Neural crest cell (in vitro differentiated cells): ENCODE measurements at regions not wholly inside any gene's neighbourhood (a gene's known extent, or its start where the extent isn't known, plus 50 kb on each side); places are given as distances from the start of the nearest gene placed in this dataset.

Source experiments
- DNase-seq: peaks from one replicate; pipeline ENCODE4 v3.0.0; 2021; ENCODE audit warnings: low read depth, mixed read lengths, low spot score
- H3K27ac Mint-ChIP-seq: one replicate; pipeline ENCODE4 v1.8.0; 2021; ENCODE audit warnings: mild to moderate bottlenecking, mixed read lengths; ENCODE audit not compliant: unreplicated experiment
- H3K27me3 Mint-ChIP-seq: 2 replicates; pipeline ENCODE4 v1.8.0; 2021; ENCODE audit warnings: low read depth, mild to moderate bottlenecking, mixed read lengths
- H3K36me3 Mint-ChIP-seq: 2 replicates; pipeline ENCODE4 v1.8.0; 2021; ENCODE audit warnings: low read depth, mild to moderate bottlenecking, mixed read lengths
- H3K4me1 Mint-ChIP-seq: 2 replicates; pipeline ENCODE4 v1.8.0; 2021; ENCODE audit warnings: mixed read lengths
- H3K4me3 Mint-ChIP-seq: one replicate; pipeline ENCODE4 v1.8.0; 2021; ENCODE audit warnings: mild to moderate bottlenecking, mixed read lengths
- H3K9me3 Mint-ChIP-seq: 2 replicates; pipeline ENCODE4 v1.8.0; 2021; ENCODE audit warnings: mixed read lengths
- TF ChIP-seq, protein P1 (sequence below): fragments of 200-600 bp; sonication (generic); conservative IDR thresholded peaks from 2 replicates; pipeline ENCODE4 v1.5.0; 2021; ENCODE audit warnings: antibody characterized with exemption, mild to moderate bottlenecking

DNA sequence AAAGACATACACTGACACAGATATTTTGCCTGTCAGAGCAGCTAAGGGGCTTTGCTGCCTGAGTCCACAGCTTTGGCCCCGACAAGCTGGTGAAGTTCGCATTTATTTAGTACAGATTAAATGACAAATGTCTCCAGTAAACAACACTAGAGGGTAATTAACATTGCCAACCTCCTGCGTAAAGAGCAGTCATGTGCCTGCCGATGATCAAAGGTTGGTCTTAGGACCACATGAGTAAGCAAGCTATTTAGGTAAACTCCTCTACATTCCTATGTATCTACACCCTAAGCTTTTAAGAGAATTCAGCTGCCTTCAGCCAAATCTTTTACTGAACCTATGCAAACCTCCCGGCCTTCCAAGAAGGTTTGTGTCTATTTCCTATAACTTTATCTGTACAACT, 73.0 kb upstream of the PJA2 start:
- no peak overlapping the region for H3K4me3 Mint-ChIP-seq
- DNase-seq: no peak
- TF ChIP-seq, protein P1, sequence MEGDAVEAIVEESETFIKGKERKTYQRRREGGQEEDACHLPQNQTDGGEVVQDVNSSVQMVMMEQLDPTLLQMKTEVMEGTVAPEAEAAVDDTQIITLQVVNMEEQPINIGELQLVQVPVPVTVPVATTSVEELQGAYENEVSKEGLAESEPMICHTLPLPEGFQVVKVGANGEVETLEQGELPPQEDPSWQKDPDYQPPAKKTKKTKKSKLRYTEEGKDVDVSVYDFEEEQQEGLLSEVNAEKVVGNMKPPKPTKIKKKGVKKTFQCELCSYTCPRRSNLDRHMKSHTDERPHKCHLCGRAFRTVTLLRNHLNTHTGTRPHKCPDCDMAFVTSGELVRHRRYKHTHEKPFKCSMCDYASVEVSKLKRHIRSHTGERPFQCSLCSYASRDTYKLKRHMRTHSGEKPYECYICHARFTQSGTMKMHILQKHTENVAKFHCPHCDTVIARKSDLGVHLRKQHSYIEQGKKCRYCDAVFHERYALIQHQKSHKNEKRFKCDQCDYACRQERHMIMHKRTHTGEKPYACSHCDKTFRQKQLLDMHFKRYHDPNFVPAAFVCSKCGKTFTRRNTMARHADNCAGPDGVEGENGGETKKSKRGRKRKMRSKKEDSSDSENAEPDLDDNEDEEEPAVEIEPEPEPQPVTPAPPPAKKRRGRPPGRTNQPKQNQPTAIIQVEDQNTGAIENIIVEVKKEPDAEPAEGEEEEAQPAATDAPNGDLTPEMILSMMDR: no peak
- no peak overlapping the region for H3K27ac Mint-ChIP-seq
- no peaks in the 10 kb centered on the region for H3K27me3 Mint-ChIP-seq
- peaks cover 2% of the 10 kb centered on the region for H3K9me3 Mint-ChIP-seq
- H3K4me1 Mint-ChIP-seq: no peaks in the 10 kb centered on the region
- no peaks in the 10 kb centered on the region for H3K36me3 Mint-ChIP-seq

- no peaks in the 10 kb centered on the region for H3K27me3 Mint-ChIP-seq
Measured at GRCh38 chr5:109479260-109479860, 69.6 kb upstream of the PJA2 start.

GRCh38 chr5:109478830-109479229, 69.1 kb upstream of the PJA2 start:
- H3K4me3 Mint-ChIP-seq: no peak overlapping the region
- TF ChIP-seq, protein P1: no peak
- no peak for DNase-seq
- H3K36me3 Mint-ChIP-seq: no peaks in the 10 kb centered on the region
- H3K27ac Mint-ChIP-seq: no peak overlapping the region
- H3K27me3 Mint-ChIP-seq: no peaks in the 10 kb centered on the region
- H3K9me3 Mint-ChIP-seq: no peaks in the 10 kb centered on the region
- H3K4me1 Mint-ChIP-seq: no peaks in the 10 kb centered on the region

More at GRCh38 chr5:109479260-109479860, 69.6 kb upstream of the PJA2 start:
- TF ChIP-seq, protein P1: peak; percentile 70
- Mint-ChIP-seq H3K9me3 (no peaks in the 10 kb centered on the region), H3K36me3 (no peaks in the 10 kb centered on the region), H3K27ac (no peak overlapping the region), H3K4me1 (no peaks in the 10 kb centered on the region), H3K4me3 (no peak overlapping the region)
- DNase-seq: no peak

DNA sequence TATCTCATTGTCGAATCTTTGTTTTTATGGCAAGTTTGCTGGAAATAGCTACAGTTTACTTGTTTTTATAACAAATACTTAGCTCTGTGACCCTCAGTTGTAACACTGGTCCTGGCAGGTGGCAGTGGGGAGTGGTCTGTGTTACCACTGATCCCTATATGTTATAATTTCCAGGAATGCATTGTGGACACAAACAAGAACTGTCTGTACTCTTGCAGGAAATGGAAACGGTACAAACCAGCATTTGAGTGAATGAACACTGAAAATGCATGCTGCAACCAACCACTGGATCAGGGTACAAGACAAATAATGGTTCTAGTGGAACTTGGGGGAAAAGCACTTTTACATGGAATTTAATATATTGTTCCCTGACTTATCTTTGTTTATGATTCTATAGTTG, 66.5 kb upstream of the PJA2 start:
- no peaks in the 10 kb centered on the region for H3K4me1 Mint-ChIP-seq
- TF ChIP-seq, protein P1: no peak
- DNase-seq: no peak
- no peaks in the 10 kb centered on the region for H3K36me3 Mint-ChIP-seq
- no peak overlapping the region for H3K4me3 Mint-ChIP-seq
- no peaks in the 10 kb centered on the region for H3K9me3 Mint-ChIP-seq
- H3K27ac Mint-ChIP-seq: no peak overlapping the region
- no peaks in the 10 kb centered on the region for H3K27me3 Mint-ChIP-seq

DNA sequence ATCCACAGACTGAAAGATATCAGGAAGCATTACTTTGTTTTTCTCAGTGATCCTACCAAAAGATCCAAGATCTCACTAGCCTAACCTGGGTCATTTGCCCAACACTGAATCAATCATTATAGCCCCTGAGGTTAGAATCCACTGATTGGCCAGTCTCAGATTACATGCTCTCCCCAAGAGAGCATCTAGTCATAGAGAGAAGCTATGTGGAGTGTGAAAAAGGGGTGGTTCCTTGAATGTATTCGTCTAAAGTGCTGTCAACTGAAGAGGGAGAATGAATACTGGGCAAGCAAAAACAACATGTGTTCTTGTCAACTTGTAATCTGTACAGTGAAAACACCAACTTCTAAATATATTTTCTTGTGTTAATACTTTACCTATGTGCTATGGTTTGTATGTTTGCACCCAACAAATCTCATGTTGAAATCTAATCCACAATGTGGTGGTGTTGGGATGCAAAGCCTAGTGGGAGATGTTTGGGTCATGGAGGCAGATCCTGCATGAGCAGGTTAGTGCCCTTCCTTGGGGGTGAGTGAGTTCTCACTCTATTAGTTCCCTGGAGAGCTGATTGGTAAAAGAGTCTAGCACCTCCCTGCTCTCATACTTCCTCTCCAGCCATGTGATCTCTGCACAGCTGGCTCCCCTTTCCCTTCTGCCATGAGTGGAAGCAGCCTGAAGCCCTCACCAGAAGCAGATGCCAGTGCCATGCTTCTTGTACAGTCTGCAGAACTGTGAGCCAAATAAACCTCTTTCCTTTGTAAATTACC, 60.3 kb upstream of the PJA2 start:
- H3K27ac Mint-ChIP-seq: no peak overlapping the region
- H3K4me1 Mint-ChIP-seq: no peaks in the 10 kb centered on the region
- H3K27me3 Mint-ChIP-seq: no peaks in the 10 kb centered on the region
- H3K9me3 Mint-ChIP-seq: no peaks in the 10 kb centered on the region
- TF ChIP-seq, protein P1: no peak
- no peaks in the 10 kb centered on the region for H3K36me3 Mint-ChIP-seq
- no peak overlapping the region for H3K4me3 Mint-ChIP-seq
- no peak for DNase-seq
